Cardiac fibroblast (primary cell): ENCODE measurements at regions not wholly inside any gene's neighbourhood (a gene's known extent, or its start where the extent isn't known, plus 50 kb on each side); places are given as distances from the start of the nearest gene placed in this dataset.

ENCODE experiments used
- DNase-seq, 2 donors: peaks; one replicate each; pipeline versions ENCODE4 v3.0.0 to v3.0.0-alpha.2; 2010; ENCODE audit warnings: low read depth in 2 of 2
- H3K4me3 ChIP-seq, 2 donors: replicated peaks in 1 of 2; 1 replicate in 1 of 2; 2 replicates in 1 of 2; pipeline ENCODE4 v1.5.1; 2011; ENCODE audit warnings: low read depth in 2 of 2, low read length in 2 of 2, mild to moderate bottlenecking in 2 of 2, moderate library complexity in 1 of 2
- TF ChIP-seq, protein P1 (sequence below): IDR thresholded peaks from one replicate; pipeline ENCODE4 v1.5.1; 2011; ENCODE audit warnings: low read depth, mild to moderate bottlenecking, low read length, inconsistent platforms

DNA sequence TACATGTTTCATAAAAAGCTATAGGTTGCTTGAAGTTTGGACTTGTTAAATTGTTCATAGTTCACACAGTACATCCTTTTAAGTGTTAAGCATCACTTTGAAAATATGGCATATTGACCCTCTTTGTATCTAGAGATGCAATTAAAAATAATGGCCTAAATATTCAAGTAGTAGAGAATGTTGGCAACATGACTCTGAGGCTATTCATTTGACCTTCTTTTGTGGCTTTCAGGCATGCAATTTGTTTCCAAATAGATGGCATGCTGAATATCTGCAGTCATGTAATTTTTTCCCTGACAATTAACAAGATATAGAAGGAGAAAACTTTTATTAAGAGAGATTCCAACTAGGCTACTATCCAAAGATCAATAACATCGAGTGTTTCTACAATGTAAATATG, 230.5 kb upstream of the ZRANB2 start:
- H3K4me3 ChIP-seq: no peak overlapping the region
- TF ChIP-seq, protein P1, sequence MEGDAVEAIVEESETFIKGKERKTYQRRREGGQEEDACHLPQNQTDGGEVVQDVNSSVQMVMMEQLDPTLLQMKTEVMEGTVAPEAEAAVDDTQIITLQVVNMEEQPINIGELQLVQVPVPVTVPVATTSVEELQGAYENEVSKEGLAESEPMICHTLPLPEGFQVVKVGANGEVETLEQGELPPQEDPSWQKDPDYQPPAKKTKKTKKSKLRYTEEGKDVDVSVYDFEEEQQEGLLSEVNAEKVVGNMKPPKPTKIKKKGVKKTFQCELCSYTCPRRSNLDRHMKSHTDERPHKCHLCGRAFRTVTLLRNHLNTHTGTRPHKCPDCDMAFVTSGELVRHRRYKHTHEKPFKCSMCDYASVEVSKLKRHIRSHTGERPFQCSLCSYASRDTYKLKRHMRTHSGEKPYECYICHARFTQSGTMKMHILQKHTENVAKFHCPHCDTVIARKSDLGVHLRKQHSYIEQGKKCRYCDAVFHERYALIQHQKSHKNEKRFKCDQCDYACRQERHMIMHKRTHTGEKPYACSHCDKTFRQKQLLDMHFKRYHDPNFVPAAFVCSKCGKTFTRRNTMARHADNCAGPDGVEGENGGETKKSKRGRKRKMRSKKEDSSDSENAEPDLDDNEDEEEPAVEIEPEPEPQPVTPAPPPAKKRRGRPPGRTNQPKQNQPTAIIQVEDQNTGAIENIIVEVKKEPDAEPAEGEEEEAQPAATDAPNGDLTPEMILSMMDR: no peak
- peak in 1 of 2 donors; percentile 25 for DNase-seq

DNA sequence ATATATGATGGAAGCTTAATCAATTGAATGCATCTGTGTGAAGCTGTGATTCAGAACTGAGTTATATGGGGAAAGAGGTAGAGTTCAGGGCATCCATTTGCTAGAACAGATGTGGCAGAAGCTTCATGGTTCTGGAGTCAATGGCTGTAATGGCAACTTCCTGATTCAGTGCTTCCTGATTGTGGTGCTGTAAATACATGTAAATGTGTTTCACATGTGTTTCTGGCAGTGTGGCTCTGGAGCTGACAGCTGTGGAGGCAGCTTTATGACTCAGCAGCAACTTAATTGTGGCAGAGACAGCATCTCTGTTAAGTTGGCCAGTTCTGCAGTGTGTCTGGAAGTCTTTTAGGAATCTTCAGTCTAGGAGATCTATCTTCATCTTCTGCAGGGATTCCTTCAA, 226.6 kb upstream of the ZRANB2 start:
- H3K4me3 ChIP-seq: no peak overlapping the region
- TF ChIP-seq, protein P1: no peak
- DNase-seq: peak; percentile 60 to 73

DNA sequence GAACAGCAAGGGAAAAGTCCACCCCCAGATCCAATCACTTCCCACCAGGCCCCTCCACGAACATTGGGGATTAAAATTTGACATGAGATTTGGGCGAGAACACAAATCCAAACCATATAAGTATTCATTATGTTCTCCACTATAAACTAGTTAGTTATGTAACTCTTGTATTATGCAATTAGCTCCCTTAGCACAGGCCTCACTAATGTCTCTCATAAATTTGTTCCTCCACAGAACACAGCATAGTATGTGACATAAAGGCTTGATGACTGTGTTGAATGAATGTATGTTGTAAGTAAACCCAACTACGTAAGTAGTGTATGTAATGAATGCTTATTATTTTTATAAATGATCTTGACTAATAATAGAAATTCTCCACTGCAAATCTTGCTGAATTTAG, 223.3 kb upstream of the ZRANB2 start:
- peak in 1 of 2 donors; percentile 39 for DNase-seq
- no peak overlapping the region for H3K4me3 ChIP-seq
- TF ChIP-seq, protein P1: no peak

DNA sequence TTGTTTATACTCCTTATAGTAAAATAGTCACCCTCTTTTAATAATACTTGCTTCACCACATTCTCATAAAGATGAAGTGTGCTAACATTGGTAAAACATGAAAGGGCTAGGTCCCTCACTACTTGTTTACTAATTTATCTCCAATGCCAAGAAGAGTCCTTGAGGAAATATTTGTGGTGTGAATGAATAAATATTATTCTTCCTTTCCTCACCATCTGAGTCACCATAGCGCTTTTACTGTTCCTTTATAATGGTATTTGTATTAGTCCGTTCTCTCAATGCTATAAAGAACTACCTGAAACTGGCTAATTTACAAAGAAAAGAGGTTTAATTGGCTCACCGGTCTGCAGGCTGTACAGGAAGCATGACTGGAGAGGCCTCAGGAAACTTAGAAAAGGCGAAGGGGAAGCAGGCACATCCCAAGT, 222.8 kb upstream of the ZRANB2 start:
- DNase-seq: peak in 1 of 2 donors; percentile 68
- H3K4me3 ChIP-seq: no peak overlapping the region
- TF ChIP-seq, protein P1: no peak

DNA sequence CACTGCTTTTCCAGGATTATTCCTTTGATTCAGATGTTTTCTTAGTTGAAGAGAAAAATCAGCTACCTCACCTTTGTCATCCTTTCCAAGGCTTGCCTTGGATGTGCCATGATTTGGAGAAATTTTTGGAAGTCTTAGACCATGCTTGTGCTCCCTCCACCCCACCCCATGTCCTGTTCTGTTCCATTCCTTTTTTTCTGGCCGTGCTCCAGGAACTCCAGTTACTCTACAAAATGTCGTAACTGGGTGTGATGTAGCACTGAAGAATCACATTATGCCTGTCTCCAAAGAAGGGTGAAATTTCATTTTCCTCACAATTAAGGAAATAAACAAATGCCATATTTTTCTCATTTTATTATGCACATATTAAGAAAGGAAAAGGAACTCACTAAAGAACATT, 217.8 kb upstream of the ZRANB2 start:
- TF ChIP-seq, protein P1: no peak
- peak; percentile 37 to 64 for DNase-seq
- H3K4me3 ChIP-seq: no peak overlapping the region

DNA sequence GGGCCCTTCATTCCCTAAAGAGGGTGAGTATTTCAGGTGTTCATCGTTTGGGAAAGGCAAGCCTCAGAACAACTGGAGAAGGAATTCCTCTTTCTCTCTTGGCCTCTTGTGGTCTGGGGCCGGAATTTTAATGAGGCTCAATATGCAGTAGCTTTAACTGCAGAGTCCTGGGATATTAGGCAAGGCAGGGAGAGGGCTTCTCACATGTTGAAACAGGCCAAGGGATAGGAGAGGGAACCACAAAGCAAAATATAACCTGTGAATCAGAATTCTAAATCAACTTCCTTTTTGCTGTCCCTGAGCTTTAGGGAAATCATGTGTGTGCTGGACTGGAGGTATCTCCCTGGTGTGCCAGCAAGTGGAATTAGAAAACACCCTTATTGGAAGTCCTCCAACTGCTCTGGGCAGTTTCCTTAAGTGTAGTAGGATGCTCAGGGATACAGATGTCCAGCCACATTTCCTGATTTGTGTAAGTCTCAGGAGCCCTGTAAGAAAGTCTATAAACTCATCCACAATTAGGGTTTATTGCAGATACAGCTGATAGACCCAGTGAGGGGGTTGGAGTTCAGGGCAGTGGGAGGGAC, 215.8 kb upstream of the ZRANB2 start:
- no peak overlapping the region for H3K4me3 ChIP-seq
- DNase-seq: no peak
- TF ChIP-seq, protein P1: no peak

DNA sequence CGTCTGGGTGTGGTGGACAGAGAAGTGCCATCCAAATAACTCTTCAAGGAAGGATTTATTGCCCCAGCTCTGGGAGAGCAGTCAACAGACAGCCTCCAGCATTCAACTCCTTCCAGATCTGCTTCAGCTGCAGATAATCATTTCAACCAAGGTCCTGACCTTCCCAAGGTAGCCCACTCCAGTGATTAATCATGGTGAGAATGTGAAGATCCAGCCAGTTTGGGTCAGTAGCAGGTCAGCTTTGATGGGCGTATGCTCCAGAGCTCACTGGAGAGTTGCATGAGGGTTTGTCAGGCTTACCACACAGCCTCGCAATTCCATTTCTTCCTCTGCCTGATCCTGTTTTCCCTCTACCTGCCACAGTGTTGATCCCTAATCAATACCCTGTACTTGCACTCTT, 214.5 kb upstream of the ZRANB2 start:
- TF ChIP-seq, protein P1: no peak
- DNase-seq: no peak
- no peak overlapping the region for H3K4me3 ChIP-seq
